WERI-Rb-1 (cell line): ENCODE measurements at regions not wholly inside any gene's neighbourhood (a gene's known extent, or its start where the extent isn't known, plus 50 kb on each side); places are given as distances from the start of the nearest gene placed in this dataset.

Source experiments
- DNase-seq: peaks from one replicate; pipeline ENCODE4 v3.0.0-alpha.2; 2020
- H3K27ac ChIP-seq: fragments of 250-450 bp; sonication (Bioruptor Pico); 2 replicates; pipeline ENCODE4 v1.5.1; 2020; ENCODE audit warnings: mild to moderate bottlenecking, moderate library complexity
- H3K27me3 ChIP-seq: fragments of 250-450 bp; sonication (Bioruptor Pico); 2 replicates; pipeline ENCODE4 v1.5.1; 2021; ENCODE audit warnings: mild to moderate bottlenecking, low read depth, moderate library complexity; ENCODE audit not compliant: insufficient read depth, severe bottlenecking
- H3K36me3 ChIP-seq: fragments of 250-450 bp; sonication (Bioruptor Pico); 2 replicates; pipeline ENCODE4 v1.5.1; 2020; ENCODE audit warnings: mild to moderate bottlenecking, moderate library complexity
- H3K4me3 ChIP-seq: 2 replicates; pipeline ENCODE4 v1.5.1; 2011; ENCODE audit warnings: low read depth, mild to moderate bottlenecking, control low read depth, low read length
- H3K9me3 ChIP-seq: fragments of 250-450 bp; sonication (Bioruptor Pico); 2 replicates; pipeline ENCODE4 v1.5.1; 2021; ENCODE audit warnings: mild to moderate bottlenecking, moderate library complexity; ENCODE audit not compliant: severe bottlenecking
- TF ChIP-seq, protein P1 (sequence below): IDR thresholded peaks from 2 replicates; pipeline ENCODE4 v1.5.1; 2011; ENCODE audit warnings: low read depth, mild to moderate bottlenecking, control low read depth, inconsistent platforms, low read length

DNA sequence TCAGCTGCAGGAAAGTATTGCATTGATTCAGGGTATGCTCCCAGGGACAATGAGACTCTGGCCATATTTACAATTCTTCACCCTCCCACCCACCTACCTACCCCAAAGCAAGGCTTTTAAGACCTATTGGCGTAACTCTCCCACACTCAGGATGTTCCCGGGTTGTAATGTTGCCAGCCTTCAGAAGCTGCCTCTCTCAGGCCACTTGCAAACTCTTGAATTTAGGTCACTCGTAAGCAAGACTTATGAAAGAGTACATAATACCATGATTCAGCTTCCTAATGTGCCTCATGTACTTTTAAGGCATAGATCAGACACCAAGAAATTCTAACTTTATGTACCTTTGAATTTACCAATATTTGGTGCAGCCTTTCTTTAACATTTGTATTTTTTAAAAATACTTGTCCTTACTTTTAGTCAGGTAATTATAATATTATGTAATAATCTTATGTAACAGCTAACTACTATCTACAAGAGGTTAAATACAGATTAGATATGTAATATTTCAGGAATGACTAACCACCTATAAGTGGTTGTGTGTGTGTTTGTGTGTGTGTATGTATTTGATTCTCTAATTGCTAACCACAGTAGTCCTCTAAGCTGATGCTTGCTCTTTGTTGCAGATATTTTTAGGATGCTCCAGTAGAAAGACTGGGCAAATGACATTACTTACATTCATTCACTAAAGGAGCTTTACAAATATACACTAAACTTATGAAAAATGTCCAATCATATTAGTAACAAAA lies 630.5 kb upstream of the MEF2C start:
- no peaks in the 10 kb centered on the region for H3K36me3 ChIP-seq
- H3K27ac ChIP-seq, result no peak overlapping the region
- H3K27me3 ChIP-seq, result no peaks in the 10 kb centered on the region
- no peak overlapping the region for H3K4me3 ChIP-seq
- no peaks in the 10 kb centered on the region for H3K9me3 ChIP-seq
- TF ChIP-seq, protein P1, sequence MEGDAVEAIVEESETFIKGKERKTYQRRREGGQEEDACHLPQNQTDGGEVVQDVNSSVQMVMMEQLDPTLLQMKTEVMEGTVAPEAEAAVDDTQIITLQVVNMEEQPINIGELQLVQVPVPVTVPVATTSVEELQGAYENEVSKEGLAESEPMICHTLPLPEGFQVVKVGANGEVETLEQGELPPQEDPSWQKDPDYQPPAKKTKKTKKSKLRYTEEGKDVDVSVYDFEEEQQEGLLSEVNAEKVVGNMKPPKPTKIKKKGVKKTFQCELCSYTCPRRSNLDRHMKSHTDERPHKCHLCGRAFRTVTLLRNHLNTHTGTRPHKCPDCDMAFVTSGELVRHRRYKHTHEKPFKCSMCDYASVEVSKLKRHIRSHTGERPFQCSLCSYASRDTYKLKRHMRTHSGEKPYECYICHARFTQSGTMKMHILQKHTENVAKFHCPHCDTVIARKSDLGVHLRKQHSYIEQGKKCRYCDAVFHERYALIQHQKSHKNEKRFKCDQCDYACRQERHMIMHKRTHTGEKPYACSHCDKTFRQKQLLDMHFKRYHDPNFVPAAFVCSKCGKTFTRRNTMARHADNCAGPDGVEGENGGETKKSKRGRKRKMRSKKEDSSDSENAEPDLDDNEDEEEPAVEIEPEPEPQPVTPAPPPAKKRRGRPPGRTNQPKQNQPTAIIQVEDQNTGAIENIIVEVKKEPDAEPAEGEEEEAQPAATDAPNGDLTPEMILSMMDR, result no peak
- DNase-seq, result no peak

DNA sequence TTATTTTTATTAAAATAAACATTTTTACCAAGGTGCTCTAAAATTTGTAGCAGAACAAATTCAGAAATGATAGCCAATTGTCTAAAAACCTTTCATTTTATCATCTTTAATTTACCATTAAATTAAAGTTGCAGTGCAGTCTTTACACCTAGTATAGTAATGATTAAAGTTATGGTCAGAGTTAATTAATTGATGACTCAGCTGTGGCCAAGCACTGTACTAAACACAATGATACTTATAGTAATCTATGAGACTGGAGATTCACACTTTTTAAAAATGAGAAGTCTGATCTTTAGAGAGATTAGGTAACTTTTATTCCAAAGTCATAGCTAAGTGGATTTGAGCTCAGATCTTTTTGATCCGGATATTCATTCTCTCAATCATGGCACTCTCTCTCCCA lies 621.1 kb upstream of the MEF2C start:
- no peak for DNase-seq
- no peak overlapping the region for H3K27ac ChIP-seq
- no peaks in the 10 kb centered on the region for H3K27me3 ChIP-seq
- TF ChIP-seq, protein P1, result no peak
- no peak overlapping the region for H3K4me3 ChIP-seq
- H3K36me3 ChIP-seq, result no peaks in the 10 kb centered on the region
- no peaks in the 10 kb centered on the region for H3K9me3 ChIP-seq

DNA sequence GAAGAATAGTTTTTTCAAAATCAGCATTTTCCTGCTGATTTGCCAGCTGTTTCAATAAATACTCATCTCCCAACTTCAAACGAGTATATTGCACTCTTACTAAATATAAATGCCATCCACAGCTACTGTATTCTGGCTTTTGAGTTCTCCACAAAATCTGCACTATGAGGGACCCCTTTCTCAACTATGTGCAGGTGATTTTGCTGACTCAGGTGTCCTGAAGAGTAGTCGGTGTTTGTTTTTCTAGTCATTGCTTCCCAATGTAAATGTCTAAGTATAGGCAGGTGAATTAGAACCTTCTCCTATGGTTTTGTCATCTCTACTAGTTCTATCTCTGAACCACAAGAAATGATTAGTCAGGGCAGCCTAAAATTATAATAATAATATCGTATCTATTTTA lies 616.8 kb upstream of the MEF2C start:
- TF ChIP-seq, protein P1, result no peak
- DNase-seq, result no peak
- Histone ChIP-seq H3K9me3 (no peaks in the 10 kb centered on the region), H3K27me3 (no peaks in the 10 kb centered on the region), H3K36me3 (no peaks in the 10 kb centered on the region), H3K27ac (no peak overlapping the region), H3K4me3 (no peak overlapping the region)

DNA sequence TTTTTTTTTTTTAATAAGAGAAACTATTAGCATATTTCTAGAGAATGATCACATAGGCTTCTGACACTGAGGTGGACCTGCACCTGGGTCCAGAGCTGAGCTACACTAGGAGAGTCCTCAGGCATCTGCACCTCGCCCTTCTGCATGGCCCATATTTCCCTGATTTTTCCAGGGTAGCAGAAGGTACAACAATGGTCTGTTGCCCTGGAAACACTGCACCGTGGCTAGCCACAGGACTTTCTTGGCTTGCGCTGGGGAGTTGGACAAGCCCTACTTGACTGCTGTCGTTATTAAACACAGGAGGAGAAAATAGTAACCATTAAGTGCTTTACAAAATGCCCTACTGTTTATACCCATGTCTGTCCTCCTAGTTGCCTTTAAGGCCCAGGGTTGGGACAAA lies 615.7 kb upstream of the MEF2C start:
- TF ChIP-seq, protein P1, result no peak
- no peak for DNase-seq
- Histone ChIP-seq H3K27me3 (no peaks in the 10 kb centered on the region), H3K4me3 (no peak overlapping the region), H3K36me3 (no peaks in the 10 kb centered on the region), H3K27ac (no peak overlapping the region), H3K9me3 (no peaks in the 10 kb centered on the region)

DNA sequence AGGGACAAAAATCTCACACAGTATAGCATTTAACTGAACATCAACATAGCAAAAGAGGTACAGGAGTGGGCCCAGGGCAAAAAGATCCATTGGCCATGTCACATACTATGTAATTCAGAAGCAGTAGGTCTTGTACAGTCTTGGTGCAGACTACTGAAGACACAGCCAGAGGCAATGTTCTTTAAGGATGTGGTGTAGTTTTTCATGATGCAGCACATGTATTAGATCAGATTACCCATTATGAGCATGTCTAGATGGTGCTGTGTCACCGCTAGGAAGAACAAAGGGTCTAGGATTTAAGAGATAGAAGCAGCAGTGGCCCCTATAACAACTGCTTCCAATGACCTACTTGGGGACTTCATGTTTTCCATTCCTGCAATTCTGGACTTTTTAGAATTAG lies 610.4 kb upstream of the MEF2C start:
- H3K27ac ChIP-seq, result no peak overlapping the region
- DNase-seq, result no peak
- no peaks in the 10 kb centered on the region for H3K27me3 ChIP-seq
- no peaks in the 10 kb centered on the region for H3K36me3 ChIP-seq
- TF ChIP-seq, protein P1, result no peak
- no peak overlapping the region for H3K4me3 ChIP-seq
- no peaks in the 10 kb centered on the region for H3K9me3 ChIP-seq

DNA sequence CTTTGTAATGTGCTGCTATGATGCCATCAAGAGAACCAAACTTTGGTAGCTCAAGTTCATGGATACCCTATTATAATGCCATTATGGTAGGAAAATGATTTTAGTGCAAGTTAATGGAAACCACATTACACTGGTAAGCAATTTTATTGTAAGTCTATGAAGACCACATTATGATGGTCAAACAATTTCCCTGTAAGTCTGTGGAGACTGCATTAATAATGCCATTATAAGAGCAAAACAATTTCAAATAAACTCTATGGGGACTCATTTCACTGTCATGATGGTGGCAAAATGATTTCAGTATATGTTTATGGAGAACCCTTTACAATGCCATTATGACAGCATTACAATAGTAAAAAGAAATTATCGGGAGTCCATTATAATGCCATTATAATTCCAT lies 602.0 kb upstream of the MEF2C start:
- DNase-seq, result no peak
- no peaks in the 10 kb centered on the region for H3K9me3 ChIP-seq
- no peaks in the 10 kb centered on the region for H3K36me3 ChIP-seq
- H3K4me3 ChIP-seq, result no peak overlapping the region
- TF ChIP-seq, protein P1, result no peak
- H3K27ac ChIP-seq, result no peak overlapping the region
- no peaks in the 10 kb centered on the region for H3K27me3 ChIP-seq
